ENCODE measurements at regions not wholly inside any gene's neighbourhood (a gene's known extent, or its start where the extent isn't known, plus 50 kb on each side); places are given as distances from the start of the nearest gene placed in this dataset.

- WGBS, 3 donors, result 61 to 83% (median 71%) methylated on average over 8 of the region's 8 CpGs
- Histone ChIP-seq H3K9me3 (no peaks in the 10 kb centered on the region), H3K27me3 (ENCODE audit: insufficient read depth in 3 of 3, low read length in 2 of 3) (peaks cover 0 to 4% (median 0%) of the 10 kb centered on the region in 3 donors), H3K36me3 (ENCODE audit: insufficient read depth in 1 of 2, low read depth in 1 of 2) (no peaks in the 10 kb centered on the region), H3K4me3 (no peak overlapping the region), H3K4me1 (peaks cover 10% of the 10 kb centered on the region), H3K27ac (no peak overlapping the region)
- DNase-seq (no peak), ATAC-seq (no peak)
- intact Hi-C loops (cut with DNase I), result no loop called here
- no peak for TF ChIP-seq CTCF (IDR thresholded peaks at IDR 0.05)
These were observed 76.3 kb upstream of the ATP2B2 start for GRCh38 chr3:10581716-10582115.

- intact Hi-C loops (cut with DNase I), result no loop called here
- TF ChIP-seq CTCF (IDR thresholded peaks at IDR 0.05), result no peak
- H3K27ac ChIP-seq, result no peak overlapping the region
- no peak for ATAC-seq
- H3K4me1 ChIP-seq, result peaks cover 10% of the 10 kb centered on the region
- no peaks in the 10 kb centered on the region for H3K36me3 ChIP-seq (ENCODE audit: insufficient read depth in 1 of 2, low read depth in 1 of 2)
- no peak for DNase-seq
- 55 to 67% (median 58%) methylated on average over 3 of the region's 3 CpGs for WGBS, 3 donors
- no peak overlapping the region for H3K4me3 ChIP-seq
- no peaks in the 10 kb centered on the region for H3K9me3 ChIP-seq
- peaks cover 0 to 4% (median 0%) of the 10 kb centered on the region in 3 donors for H3K27me3 ChIP-seq (ENCODE audit: insufficient read depth in 3 of 3, low read length in 2 of 3)
These were observed 77.3 kb upstream of the ATP2B2 start for GRCh38 chr3:10582733-10583132.

- WGBS, 3 donors, result 57 to 59% (median 57%) methylated on average over 13 of the region's 13 CpGs
- no peak for TF ChIP-seq CTCF (IDR thresholded peaks at IDR 0.05)
- no peak overlapping the region for H3K27ac ChIP-seq
- intact Hi-C loops (cut with DNase I), result no loop called here
- peaks cover 10% of the 10 kb centered on the region for H3K4me1 ChIP-seq
- no peaks in the 10 kb centered on the region for H3K36me3 ChIP-seq (ENCODE audit: insufficient read depth in 1 of 2, low read depth in 1 of 2)
- ATAC-seq, result no peak
- H3K27me3 ChIP-seq (ENCODE audit: insufficient read depth in 3 of 3, low read length in 2 of 3), result peaks cover 0 to 4% (median 0%) of the 10 kb centered on the region in 3 donors
- DNase-seq, result no peak
- no peaks in the 10 kb centered on the region for H3K9me3 ChIP-seq
- no peak overlapping the region for H3K4me3 ChIP-seq
These were observed 78.7 kb upstream of the ATP2B2 start for GRCh38 chr3:10583798-10584708.

GRCh38 chr3:10585945-10586344 lies 80.6 kb upstream of the ATP2B2 start:
- intact Hi-C loops (cut with DNase I), result no loop called here
- H3K4me3 ChIP-seq, result no peak overlapping the region
- DNase-seq, result no peak
- 42 to 68% (median 52%) methylated on average over 1 of the region's 1 CpG for WGBS, 3 donors
- no peaks in the 10 kb centered on the region for H3K9me3 ChIP-seq
- H3K36me3 ChIP-seq (ENCODE audit: insufficient read depth in 1 of 2, low read depth in 1 of 2), result no peaks in the 10 kb centered on the region
- ATAC-seq, result no peak
- no peak for TF ChIP-seq CTCF (IDR thresholded peaks at IDR 0.05)
- H3K27ac ChIP-seq, result no peak overlapping the region
- H3K27me3 ChIP-seq (ENCODE audit: insufficient read depth in 3 of 3, low read length in 2 of 3), result peaks cover 0 to 4% (median 0%) of the 10 kb centered on the region in 3 donors
- H3K4me1 ChIP-seq, result peaks cover 9% of the 10 kb centered on the region
